ENCODE measurements at regions not wholly inside any gene's neighbourhood (a gene's known extent, or its start where the extent isn't known, plus 50 kb on each side); places are given as distances from the start of the nearest gene placed in this dataset.

GRCh38 chrX:5802391-5802790 lies 426.3 kb downstream of the NLGN4X start:
- TF ChIP-seq CTCF (IDR thresholded peaks at IDR 0.05; ENCODE audit: poor library complexity, severe bottlenecking) (no peak), EZH2 (IDR thresholded peaks at IDR 0.05; ENCODE audit: borderline replicate concordance, insufficient read depth, low read length, poor library complexity, severe bottlenecking) (no peak)

Measured in neural cell (in vitro differentiated cells).